Inflammatory macrophage treated with lipopolysaccharide for 4 hours (primary cell): ENCODE measurements at regions not wholly inside any gene's neighbourhood (a gene's known extent, or its start where the extent isn't known, plus 50 kb on each side); places are given as distances from the start of the nearest gene placed in this dataset.
A peak's percentile ranks its signal among the peaks of the same experiment; 100 is the strongest.

Source experiments
- DNase-seq: peaks from one replicate; pipeline ENCODE4 v3.0.0-alpha.2; 2020

GRCh38 chr4:53712408-53713020, 121.2 kb upstream of the LNX1 start:
- no peak for DNase-seq

GRCh38 chr4:53711926-53712325, 120.6 kb upstream of the LNX1 start:
- DNase-seq = no peak

- no peak for DNase-seq
These were observed 118.4 kb upstream of the LNX1 start for GRCh38 chr4:53709693-53710092.

DNA sequence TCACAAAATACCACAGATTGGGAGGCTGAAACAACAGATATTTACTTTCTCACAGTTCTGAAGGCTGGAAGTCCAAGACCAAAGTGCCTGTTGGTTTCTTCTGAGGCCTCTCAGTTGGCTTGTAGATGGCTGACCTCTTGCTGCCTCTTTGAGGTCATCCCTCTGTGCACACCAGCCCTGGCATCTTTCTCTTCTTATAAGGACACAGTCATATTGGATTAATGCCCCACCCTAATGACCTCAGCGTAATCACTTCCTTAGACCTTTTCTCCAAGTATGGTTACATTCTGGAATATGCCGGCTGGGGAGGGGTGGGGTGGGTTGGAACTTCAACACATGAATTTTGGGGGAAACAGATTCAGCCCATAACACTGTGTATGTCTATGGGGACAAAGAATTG, 116.2 kb upstream of the LNX1 start:
- no peak for DNase-seq

- peak; percentile 44 for DNase-seq
These were observed 115.2 kb upstream of the LNX1 start for GRCh38 chr4:53706422-53707032.

DNA sequence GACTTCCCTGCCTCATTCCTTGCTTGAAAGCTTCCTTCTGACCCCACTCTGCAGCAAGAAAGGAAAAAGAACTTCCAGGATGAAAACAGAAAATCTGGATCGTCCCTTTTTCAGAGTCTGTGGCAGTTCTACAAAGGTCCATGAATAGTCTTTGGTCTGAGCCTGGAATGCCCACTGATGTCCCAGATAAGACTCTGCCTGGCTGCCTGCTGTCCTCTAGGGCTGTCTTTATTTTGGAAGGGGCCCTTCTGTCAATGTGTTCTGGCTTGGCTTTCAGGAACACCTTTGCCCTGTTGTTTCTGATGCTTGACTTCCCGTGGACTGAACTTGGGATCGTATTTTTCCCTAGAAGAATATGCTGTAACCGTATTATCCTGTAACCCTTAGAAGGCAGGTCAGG, 114.7 kb upstream of the LNX1 start:
- no peak for DNase-seq

- DNase-seq = no peak
These were observed 114.0 kb upstream of the LNX1 start for GRCh38 chr4:53705151-53705764.

DNA sequence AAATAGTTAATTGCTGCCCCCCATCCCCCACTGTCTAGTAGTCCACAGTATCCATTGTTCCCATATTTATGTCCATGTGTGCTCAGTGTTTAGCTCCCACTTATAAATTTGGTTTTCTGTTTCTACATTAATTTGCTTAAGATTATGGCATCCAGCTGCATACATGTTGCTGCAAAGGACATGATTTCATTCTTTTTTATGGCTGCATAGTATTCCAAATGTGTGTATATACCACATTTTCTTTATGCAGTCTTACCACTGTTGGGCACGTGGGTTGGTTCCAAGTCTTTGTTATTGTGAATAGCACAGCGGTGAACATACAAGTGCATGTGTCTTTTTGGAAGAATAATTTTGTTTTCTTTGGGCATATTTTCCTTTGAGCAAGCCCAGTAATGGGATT, 113.0 kb upstream of the LNX1 start:
- no peak for DNase-seq

GRCh38 chr4:53703267-53703655, 112.0 kb upstream of the LNX1 start:
- no peak for DNase-seq

DNA sequence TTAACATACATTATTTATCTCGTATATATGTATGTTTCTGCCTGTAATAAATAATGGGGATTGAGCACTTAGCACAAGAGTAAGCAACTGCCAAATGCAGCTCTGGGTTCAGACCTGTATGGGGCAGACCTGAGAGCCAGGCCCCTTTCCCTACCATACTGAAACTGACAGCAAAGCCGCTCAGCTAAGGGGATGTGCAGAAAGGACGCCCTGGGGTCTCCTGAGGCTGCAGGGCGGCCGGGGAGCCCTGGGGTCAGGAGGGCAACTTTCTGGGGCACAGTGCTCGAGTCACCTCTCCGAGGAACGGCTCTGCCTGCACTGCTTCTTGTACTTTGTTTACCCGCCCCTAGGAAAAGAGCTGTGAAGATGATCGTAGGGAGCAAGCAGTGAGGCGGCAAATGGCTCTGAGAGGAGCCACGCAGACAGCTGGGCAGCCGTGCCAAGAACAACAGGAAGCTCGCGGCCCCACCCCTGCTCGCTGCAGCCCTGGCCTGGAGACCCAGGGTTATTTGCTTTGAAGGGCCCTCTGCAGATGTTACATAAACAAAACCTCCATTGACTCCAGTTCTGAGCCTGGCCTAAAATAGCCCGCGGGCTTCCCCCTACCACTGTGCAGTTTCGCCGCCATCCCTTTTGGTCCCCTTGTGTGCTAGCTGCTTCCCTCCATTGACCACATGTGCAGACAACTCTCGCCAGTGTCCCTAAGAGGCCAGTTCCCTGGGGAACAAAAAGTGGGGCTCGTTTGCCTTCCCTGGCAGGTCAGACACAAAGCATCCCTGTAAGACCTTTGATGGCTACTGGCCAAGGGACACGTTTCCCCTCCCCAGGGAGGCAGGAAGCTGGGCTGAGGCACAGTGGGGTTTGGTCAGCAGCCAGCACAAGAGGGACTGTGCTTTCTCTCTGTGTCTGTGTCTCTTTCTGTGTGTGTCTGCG, 111.3 kb upstream of the LNX1 start:
- DNase-seq = peak; percentile 13

DNA sequence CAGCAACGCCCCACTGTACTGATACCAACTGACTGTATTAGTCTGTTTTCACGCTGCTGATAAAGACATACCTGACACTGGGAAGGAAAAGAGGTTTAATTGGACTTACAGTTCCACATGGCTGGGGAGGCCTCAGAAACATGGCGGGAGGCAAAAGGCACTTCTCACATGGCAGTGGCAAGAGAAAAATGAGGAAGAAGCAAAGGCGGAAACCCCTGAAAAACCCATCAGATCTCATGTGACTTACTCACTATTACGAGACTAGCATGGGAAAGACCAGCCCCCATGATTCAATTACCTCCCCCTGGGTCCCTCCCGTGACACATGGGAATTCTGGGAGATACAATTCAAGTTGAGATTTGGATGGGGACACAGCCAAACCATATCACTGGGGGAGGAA, 110.0 kb upstream of the LNX1 start:
- DNase-seq = peak; percentile 33

DNA sequence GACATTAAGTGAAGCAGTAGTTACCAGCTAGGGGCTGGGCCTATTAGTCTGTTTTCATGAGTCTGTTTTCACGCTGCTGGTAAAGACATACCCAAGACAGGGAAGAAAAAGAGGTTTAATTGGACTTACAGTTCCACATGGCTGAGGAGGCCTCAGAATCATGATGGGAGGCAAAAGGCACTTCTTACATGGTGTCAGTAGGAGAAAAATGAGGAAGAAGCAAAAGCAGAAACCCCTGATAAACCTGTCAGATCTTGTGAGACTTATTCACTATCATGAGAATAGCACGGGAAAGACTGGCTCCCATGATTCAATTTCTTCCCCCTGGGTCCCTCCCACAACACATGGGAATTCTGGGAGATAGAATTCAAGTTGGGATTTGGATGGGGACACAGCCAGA, 108.0 kb upstream of the LNX1 start:
- DNase-seq = peak; percentile 28

GRCh38 chr4:53697016-53697685, 105.9 kb upstream of the LNX1 start:
- no peak for DNase-seq

GRCh38 chr4:53695540-53696463, 104.5 kb upstream of the LNX1 start:
- peak; percentile 46 for DNase-seq

DNA sequence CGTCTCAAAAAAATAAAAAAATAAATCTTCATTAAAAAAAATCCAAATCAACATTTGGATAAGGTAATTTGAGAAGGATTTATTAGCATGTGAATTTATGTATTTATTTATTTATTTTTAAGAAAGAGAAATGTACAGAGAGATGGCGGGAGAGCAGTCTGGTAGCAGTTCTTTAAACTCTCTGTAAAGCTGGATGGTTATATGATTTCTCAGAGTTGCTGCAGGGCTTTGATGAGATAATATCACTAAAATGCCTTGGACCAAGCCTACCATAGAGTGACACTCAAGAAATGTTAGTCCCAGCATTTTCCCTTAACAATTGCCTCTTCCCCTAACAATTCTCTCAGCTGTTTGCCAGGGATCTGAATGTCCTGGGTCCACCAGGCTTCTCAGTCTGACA, 103.4 kb upstream of the LNX1 start:
- no peak for DNase-seq

DNA sequence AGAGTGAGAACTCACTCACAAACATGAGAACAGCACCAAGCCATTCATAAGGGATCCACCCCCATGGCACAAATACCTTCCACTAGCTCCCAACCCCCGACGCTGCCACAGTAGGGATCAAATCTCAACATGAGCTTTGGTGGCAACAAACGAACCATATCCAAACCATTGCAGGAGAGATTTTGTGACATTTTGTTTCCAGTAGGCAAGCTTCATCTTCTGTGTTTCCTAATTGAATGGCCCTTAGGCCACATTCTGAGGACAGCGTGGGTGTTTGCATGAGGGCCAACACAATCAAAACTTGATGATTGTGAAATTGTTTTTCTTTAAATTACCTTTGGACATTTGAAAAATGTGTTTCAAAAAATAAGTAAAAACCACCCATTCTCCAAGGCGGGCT, 102.6 kb upstream of the LNX1 start:
- DNase-seq = no peak

- no peak for DNase-seq
These were observed 102.1 kb upstream of the LNX1 start for GRCh38 chr4:53693408-53693807.

DNA sequence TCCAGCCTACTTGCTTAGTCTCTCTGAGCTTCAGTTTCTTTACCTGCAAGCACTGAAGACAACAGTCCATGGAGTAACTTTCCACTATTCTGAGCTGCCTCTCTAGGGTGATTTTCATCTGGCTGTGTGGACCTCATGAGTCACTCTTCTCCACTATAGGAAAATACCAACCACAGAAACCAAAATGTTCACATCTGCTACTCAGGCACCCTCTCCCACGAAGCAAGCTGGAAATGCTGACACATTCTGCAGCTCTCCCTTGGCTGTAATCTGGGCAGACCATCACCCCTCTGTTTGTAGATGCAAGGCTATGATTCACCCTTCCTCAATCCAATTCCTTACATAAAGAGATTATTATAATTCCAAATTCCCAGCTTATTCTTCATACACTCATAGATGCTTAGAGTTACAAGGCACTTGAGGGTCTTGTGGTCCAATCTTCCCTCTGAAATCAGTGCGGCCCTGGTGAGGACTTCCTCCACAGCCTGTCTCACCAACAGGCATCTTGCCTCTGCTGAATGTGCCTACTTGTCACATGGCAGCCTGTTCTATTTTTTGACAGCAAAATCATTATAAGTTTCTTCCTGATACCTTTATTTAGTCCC, 97.0 kb upstream of the LNX1 start:
- peak; percentile 62 for DNase-seq

- DNase-seq = no peak
These were observed 95.2 kb upstream of the LNX1 start for GRCh38 chr4:53686521-53686920.

DNA sequence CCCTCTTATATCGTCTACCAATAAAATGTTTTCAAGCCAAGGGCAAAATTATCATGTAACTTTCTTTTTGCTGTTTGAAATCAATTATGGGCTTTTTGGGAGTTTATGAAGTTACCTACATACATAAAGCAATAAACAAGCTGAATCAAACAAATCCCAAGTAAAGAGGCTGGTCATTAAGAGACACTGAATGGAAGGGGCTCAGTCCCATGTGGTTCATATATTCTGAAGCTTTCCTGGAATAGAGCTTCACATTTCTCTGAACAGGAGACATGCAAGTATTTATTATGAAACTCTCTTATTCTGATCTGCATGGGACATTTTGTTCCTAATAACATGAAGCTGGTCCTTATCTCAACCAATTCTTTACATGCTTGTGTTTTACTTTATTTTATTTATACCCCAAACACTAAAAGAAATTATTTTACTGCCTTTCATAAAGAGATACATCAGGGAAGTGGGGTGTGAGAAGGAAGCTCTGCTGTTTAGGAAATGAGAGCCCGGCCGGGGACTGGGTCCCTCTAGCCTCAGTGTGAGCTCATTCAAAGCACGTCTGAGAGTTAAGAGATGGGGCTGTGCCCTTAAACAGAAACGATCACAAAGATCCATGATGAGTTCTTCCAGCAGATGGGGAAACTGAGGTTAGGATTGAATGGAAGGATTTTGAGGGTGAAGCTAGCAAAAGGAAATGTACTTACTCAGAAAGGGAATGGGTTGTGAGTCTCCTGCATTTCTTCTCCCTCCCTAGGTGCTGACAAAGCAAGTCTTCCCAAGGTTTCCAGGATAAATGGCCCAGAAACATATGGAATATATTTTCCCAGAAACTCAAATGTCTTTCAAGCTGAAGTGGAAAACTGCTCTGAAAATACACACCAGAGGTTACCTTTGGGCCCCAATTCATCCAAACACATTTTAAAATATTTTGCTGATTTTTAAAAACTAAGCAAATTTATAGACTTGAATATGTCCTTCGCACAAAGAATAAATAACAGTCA, 93.1 kb upstream of the LNX1 start:
- no peak for DNase-seq
